ENCODE measurements at regions not wholly inside any gene's neighbourhood (a gene's known extent, or its start where the extent isn't known, plus 50 kb on each side); places are given as distances from the start of the nearest gene placed in this dataset.

DNA sequence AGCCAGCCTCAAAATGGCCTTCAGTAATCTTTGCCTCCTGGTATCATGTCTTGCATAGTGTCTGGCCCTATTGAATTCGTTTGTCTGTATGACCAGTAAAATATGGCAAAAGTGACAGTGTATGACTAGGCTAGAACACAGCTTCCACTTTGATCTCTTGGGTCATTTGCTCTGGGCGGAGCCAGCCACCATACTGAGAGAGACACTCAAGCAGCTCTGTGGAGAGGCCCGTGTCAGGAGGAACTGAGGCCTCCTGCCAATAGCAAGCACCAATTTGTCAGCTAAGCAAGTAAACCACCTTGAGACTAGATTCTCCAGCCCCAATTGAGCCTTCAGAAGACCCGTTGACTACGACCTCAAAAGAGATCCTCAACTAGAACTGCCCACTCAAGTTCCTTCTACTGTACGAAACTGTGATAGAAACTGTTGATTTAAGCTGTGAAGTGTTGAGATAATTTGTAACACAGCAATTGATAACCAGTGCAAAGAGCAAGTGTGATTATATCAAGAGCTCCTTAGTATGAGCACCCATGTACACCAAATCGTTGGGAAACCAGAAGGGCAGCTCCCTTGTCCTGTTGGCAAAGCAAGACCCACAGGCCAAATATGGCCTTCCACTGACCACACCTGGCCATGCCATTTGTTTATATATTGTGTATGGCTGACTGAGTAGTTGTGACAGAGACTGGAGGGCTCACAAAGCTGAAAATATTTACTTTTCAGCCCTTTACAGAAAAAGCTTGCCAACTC, 52.7 kb upstream of the SERBP1 start:
- POLR2A ChIA-PET = no interaction called here
- no peak overlapping the region for H3K27ac ChIP-seq (ENCODE audit: extremely low read depth, low read depth, low read length)
- TF ChIP-seq SP3 (tag by site-specific recombination; IDR thresholded peaks at IDR 0.05) = no peak
- no peak for TF ChIP-seq ZNF248 (tag by site-specific recombination; IDR thresholded peaks at IDR 0.05)
- TF ChIP-seq, protein P1, sequence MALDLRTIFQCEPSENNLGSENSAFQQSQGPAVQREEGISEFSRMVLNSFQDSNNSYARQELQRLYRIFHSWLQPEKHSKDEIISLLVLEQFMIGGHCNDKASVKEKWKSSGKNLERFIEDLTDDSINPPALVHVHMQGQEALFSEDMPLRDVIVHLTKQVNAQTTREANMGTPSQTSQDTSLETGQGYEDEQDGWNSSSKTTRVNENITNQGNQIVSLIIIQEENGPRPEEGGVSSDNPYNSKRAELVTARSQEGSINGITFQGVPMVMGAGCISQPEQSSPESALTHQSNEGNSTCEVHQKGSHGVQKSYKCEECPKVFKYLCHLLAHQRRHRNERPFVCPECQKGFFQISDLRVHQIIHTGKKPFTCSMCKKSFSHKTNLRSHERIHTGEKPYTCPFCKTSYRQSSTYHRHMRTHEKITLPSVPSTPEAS (tag by site-specific recombination; IDR thresholded peaks at IDR 0.05) = no peak
- TF ChIP-seq ZNF518A (tag by site-specific recombination; conservative IDR thresholded peaks at IDR 0.05; ENCODE audit: low read depth) = no peak
- TF ChIP-seq INSM2 (tag by site-specific recombination; IDR thresholded peaks at IDR 0.05) = no peak
- TF ChIP-seq ZNF521 (tag by site-specific recombination; IDR thresholded peaks at IDR 0.05) = no peak
- TF ChIP-seq ZNF544 (tag by site-specific recombination; IDR thresholded peaks at IDR 0.05) = no peak
- TF ChIP-seq ZNF184 (tag by site-specific recombination; IDR thresholded peaks at IDR 0.05) = no peak
- TF ChIP-seq ZNF433 (tag by site-specific recombination; IDR thresholded peaks at IDR 0.05; ENCODE audit: low read depth) = no peak
- no peak for TF ChIP-seq KLF9 (tag by site-specific recombination; IDR thresholded peaks at IDR 0.05; ENCODE audit: low read depth)
- no peaks in the 10 kb centered on the region for H3K9me3 ChIP-seq (ENCODE audit: control insufficient read depth, insufficient read depth, low read depth, low read length)
- CTCF ChIA-PET = interaction anchor here (1.1 to 1.5 kb wide), 2 partner anchors 17 to 135 kb away, joined by 6 to 7 read pairs; no protein-coding TSS in a partner anchor
- no peak overlapping the region for H3K4me3 ChIP-seq (ENCODE audit: low read depth, low read length)
- no peaks in the 10 kb centered on the region for H3K36me3 ChIP-seq (ENCODE audit: control insufficient read depth in 2 of 2, insufficient read depth in 1 of 2, low read length in 2 of 2)
- H3K4me1 ChIP-seq (ENCODE audit: control insufficient read depth, insufficient read depth, low read length) = peaks cover 11% of the 10 kb centered on the region

DNA sequence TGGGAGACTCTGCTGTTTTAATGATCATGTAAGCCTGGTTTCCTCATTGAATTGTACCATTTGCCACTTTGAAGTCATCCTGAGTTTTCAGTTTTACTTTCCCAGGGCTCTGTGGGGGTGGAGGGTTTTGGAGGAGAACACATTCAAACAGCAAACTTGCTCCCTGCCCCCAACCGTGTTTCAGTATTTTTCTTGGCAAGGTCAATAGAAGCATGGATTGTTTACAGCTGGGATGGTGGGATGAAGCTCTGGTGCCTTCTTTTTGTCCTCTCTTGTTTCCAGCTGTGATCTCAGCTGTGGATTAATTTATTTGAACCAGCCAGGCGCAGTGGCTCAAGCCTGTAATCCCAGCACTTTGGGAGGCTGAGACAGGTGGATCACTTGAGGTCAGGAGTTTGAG, 54.3 kb upstream of the SERBP1 start:
- Histone ChIP-seq H3K9me3 (ENCODE audit: control insufficient read depth, insufficient read depth, low read depth, low read length) (no peaks in the 10 kb centered on the region), H3K4me3 (ENCODE audit: low read depth, low read length) (no peak overlapping the region), H3K36me3 (ENCODE audit: control insufficient read depth in 2 of 2, insufficient read depth in 1 of 2, low read length in 2 of 2) (no peaks in the 10 kb centered on the region), H3K4me1 (ENCODE audit: control insufficient read depth, insufficient read depth, low read length) (0 out of 2 replicates have a peak, but pooled peaks cover 5% of the 10 kb centered on the region), H3K27ac (ENCODE audit: extremely low read depth, low read depth, low read length) (no peak overlapping the region)
- ChIA-PET CTCF (no interaction called here), POLR2A (no interaction called here)
- TF ChIP-seq ZNF785 (tag by site-specific recombination; IDR thresholded peaks at IDR 0.05) (no peak), PRDM4 (tag by site-specific recombination; IDR thresholded peaks at IDR 0.05) (no peak), ZNF610 (tag by site-specific recombination; IDR thresholded peaks at IDR 0.05; ENCODE audit: borderline replicate concordance) (no peak), ZNF169 (tag by site-specific recombination; IDR thresholded peaks at IDR 0.05) (no peak), OSR2 (tag by site-specific recombination; IDR thresholded peaks at IDR 0.05) (no peak), ZBTB6 (tag by site-specific recombination; IDR thresholded peaks at IDR 0.05) (no peak), ZNF548 (tag by site-specific recombination; IDR thresholded peaks at IDR 0.05) (no peak), ZNF292 (tag by site-specific recombination; IDR thresholded peaks at IDR 0.05; ENCODE audit: borderline replicate concordance, low read depth) (no peak), ZBTB48 (tag by site-specific recombination; IDR thresholded peaks at IDR 0.05) (0 out of 2 replicates have a peak, but pooled peaks have one; percentile 23)
- TF ChIP-seq, protein P2, sequence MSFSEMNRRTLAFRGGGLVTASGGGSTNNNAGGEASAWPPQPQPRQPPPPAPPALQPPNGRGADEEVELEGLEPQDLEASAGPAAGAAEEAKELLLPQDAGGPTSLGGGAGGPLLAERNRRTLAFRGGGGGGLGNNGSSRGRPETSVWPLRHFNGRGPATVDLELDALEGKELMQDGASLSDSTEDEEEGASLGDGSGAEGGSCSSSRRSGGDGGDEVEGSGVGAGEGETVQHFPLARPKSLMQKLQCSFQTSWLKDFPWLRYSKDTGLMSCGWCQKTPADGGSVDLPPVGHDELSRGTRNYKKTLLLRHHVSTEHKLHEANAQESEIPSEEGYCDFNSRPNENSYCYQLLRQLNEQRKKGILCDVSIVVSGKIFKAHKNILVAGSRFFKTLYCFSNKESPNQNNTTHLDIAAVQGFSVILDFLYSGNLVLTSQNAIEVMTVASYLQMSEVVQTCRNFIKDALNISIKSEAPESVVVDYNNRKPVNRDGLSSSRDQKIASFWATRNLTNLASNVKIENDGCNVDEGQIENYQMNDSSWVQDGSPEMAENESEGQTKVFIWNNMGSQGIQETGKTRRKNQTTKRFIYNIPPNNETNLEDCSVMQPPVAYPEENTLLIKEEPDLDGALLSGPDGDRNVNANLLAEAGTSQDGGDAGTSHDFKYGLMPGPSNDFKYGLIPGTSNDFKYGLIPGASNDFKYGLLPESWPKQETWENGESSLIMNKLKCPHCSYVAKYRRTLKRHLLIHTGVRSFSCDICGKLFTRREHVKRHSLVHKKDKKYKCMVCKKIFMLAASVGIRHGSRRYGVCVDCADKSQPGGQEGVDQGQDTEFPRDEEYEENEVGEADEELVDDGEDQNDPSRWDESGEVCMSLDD (tag by site-specific recombination; IDR thresholded peaks at IDR 0.05) = no peak

Measured in HEK293 (cell line).